Renal cortex interstitium (tissue), 11 donors: ENCODE measurements at regions not wholly inside any gene's neighbourhood (a gene's known extent, or its start where the extent isn't known, plus 50 kb on each side); places are given as distances from the start of the nearest gene placed in this dataset.
A peak's percentile ranks its signal among the peaks of the same experiment; 100 is the strongest.

Experiments used
- DNase-seq, 11 donors: peaks; one replicate each; pipeline ENCODE4 v3.0.0-alpha.2; 2013; ENCODE audit warnings: low read depth in 9 of 11, low spot score in 4 of 11; ENCODE audit errors: extremely low read depth in 1 of 11

DNA sequence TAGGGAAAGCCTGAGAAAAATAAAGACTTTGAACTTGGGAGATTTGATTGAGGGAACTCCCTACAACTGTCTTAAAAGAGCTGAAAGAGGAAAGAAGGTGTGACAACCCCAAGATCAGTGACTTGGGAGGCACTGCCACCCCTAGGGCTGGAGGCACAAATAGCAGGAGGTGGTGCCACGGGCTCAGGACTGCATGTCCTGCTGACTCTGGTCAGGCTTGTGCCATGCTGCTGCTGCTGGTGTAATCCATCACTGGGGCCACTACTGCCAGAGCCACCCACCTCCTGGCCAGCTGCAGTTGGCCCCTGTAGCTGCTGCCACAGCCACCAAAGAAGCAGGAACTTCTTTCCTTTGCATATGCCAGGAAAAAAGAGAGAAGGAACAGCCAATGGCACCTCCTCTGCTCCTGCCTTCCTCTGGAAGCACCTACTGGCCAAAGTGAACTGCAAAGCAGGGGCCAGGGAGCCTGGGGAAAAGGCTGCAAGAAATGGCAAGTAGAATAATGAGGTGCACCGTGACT lies 730.3 kb downstream of the PTPRU start:
- no peak for DNase-seq

DNA sequence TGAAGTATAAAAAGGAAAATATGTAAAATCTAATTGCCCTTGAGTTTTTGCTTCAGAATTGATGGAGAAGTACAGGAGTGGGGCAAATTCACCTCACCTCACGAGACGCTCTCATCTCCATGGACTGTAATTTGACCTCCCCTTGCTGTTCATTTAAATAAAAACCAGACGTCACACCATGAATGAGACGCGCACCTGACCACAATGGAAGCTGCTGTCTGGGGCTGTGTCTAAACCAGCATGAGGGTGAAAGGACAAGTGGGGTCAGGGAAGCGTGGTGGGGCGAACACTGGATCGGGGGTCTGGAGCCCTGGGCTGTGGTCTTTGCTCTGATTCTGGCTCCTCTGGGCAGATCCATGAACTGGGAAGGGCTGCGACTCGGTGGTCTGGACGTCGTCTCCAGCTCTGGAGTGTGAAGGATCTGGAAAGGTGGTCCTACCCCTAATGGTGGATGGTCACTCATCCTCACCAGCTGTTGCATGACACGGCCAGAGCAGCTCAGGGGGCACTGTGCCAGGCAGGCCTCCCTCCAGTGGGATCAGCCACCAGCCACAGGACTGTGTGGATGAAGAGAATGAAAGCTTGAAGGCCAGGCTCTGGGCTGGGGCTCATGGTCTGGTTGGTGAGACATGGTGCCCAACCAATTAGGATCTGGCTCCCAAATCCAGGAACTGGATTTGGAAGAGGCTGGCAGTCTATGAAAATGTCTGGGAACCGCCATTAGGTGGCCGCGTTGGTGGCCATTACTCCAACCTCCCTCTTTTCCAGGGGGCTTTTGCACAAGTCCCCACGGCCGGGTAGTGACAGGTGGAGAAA lies 728.6 kb downstream of the PTPRU start:
- DNase-seq, result no peak

DNA sequence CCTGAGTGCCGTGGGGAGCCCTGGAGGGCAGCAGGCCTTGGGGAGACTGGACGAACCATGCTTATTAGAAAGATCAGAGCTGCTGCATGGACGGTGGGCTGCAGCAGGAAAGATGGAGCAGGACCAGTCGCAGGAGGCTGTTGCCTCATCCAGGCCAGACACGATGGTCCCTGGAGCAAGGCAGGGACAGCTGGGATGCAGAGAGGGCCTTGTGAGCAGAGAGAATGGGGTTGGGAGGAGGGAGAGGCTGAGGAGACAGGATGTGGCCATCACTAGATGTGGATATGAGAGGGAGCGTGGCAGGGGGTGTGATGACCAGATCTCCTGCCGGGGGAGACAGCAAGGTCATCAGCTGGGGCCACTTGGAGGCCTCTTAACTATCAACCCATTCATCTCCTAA lies 727.6 kb downstream of the PTPRU start:
- DNase-seq, result no peak

DNA sequence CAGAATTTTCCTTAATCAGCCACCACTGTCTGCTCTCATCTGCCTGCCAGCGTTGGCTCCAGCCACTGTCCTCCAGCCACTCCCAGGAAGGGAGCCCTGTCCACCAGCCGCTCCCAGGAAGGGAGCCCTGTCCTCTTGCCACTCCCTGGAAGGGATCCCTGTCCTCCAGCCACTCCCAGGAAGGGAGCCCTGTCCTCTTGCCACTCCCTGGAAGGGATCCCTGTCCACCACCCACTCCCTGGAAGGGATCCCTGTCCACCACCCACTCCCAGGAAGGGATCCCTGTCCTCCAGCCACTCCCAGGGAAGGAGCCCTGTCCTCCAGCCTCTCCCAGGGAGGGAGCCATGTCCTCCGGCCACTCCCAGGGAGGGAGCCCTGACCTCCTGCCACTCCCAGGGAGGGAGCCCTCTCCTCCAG lies 726.5 kb downstream of the PTPRU start:
- no peak for DNase-seq

DNA sequence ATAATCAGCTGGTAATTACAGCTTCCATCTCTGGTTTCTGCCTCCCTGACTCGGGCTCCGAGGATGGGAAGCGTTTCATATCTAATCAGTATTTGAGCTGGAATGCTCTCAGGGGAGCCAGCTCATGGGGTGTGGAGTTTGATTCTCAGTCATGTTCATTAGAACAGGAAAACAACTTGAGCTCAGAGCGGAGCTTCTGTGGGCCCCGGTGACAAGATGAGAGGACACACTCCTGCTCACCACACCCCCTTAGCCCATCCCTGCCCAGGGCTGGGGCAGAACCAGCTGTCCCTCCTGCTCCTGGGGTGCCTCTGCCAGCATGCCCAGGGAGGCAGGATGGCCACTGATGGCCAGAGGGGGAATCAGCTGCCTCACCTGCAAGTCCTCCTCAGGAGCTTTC lies 726.0 kb downstream of the PTPRU start:
- DNase-seq, result no peak

DNA sequence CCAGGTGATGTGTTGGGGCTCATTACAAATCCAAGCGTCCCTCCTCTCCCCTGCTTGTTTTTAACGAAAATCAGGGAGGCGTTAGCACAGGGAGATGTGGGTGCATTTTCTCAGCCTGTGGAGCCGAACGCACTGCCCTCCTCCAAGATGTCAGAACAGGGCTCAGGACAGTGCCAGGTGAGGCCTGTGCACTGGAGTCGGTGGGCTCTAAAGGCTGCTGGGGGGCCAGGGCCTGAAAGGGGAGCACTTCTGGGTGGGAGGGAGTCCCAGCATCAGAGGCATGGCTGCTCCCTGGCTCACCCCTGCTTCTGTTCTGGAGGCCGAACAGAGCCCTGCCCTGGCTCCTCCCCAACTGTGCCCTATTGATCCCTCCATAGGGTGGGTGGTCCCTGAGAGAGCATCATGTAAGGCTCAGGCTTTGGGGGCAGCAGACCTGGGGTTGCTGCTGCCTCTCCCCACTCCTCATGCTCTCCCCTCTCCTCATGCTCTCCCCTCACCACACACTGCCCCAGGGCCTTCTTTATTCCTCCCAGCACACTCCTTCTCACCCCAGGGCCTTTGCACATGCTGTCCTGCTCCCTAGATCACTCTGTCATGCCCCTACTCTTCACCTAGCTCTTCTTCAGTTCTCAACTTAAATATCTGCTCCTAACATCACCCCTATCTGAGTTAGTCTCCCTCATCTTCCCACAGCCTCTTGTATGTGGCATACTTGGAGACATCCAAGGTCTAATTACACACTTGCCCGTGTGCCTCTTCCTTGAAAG lies 725.2 kb downstream of the PTPRU start:
- no peak for DNase-seq

DNA sequence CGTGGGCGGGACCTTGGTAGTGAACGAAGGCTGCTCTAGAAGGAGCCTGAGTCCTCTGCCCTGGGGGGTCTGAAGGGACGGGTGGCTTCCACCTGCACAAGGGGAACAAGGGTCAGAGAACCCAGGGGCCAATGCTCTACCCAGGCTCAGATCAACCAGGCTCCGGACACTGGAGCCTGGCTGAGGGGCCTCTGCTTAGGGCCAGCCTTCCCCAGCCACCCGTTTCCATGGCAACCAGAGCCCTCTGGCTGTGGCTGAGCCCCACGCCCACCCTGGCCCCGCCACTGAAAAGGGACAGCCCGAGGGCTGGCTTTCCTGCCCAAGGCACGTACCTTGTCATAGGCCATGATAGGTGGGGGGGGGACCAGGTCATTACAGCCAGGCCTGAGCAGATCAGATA lies 724.6 kb downstream of the PTPRU start:
- DNase-seq, result no peak

DNA sequence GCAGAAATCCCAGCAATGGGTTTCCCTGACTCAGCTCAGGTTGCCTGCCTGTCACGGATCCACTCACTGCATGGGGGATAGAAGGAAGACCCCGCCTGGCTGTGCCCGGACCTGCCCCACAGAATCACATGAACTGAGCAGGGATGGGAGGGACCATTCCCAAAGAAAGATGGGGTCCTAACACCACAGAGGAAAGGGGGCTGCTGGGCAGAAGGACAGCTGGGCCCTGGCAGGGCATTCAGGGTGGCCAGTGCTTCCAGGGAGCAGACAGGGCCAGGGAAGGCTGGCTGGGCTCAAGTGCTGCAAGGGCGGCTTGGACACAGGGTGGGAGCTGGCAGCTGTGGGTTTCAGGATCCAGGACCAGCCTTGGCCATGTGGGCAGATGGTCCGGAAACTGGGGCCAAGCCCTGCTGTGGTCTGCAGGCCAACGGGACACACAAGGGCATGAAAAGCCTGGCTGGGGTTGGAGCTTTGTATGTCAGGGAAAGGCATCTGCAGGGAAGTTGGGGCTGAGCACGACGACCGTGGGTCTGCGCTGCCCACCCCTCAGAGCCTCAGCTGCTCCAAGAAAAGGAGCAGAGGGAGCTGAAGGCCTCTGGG lies 723.9 kb downstream of the PTPRU start:
- DNase-seq, result no peak

DNA sequence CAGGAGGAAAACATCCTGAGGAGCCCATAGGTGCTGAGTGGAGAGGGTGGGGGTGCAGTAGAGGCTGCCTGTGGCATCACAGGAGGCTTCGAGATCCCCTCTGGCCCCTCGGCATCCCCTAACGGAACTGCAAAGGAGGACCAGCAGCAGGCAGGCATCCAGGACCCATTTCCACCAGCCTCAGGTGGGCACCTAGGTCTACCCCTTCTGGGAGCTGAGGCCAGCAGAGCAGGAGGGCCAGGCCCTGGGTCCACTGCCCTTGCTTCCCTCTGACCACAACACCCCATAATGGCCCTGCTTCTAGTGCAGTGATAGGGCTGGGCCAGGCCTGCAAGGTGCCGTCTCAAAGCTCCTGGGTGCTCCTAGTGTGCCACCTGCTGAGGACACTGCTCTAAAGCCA lies 723.0 kb downstream of the PTPRU start:
- DNase-seq, result no peak

DNA sequence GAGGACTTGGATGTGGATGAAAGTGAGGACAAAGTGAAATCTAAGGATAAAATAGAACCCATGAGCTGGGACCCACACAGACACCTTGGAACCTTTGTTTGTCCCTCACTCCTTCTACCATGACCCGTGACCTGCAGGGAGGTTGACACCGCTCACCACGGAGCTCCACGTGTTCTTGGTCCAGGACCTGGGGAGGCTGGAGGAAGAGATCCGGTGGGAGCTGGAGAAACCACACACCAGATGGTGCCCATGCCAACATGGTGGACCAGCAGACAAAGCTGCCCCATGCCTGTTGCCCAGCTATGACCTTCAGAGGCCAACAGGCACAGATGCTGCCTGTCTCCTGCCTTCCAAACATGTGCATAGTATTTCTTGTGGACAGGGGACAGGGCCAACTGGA lies 721.9 kb downstream of the PTPRU start:
- DNase-seq, result no peak

DNA sequence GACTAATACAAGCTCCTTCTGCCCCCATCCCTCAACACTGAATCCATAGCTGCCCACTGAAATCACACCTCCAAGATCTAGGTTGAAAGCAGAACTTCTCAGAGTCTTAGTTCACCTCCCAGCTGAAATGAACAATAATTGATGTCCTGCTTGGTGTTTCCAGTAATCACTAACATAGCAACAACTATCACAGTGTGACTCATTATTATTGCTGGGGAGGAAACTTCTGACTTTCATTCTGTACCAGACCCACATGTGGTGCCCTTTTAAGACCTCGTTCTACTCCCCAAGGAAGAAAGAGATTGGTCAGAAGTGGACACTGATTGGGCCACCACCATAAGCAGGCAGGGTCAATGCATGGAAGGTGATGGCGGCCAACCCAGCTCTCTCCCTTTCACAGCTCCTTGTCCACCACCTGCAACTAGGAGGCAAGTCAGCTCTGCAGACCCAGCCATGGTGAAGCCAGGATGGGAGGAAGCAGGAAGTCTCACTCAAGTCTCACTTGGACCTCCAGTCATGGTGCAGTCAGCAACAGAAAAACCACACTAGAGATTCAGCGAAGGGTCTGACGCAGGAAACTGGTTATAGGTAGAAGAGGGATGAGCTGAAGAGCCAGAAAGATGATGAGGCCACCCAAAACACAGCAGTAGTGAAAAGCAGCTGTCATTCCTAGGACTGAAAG lies 720.2 kb downstream of the PTPRU start:
- DNase-seq, result no peak

DNA sequence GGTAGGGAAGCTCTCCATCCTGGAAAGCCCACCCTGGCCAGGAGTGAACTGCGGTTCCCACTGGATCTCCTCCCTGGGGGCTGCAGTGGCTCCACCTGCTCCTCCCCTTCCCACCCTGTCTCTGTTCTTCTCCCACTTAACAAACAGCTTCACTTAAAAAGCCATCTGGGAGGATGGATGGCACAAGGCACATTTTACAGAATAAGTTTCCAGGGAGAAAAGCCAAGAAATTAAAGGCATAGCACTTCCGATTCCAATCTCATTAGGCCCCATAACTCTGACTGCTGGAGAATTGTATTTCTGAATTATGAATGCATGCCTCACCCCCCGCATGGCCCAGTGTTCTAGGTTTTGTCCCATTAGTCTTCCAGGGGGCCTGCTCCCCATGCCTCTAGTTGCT lies 718.3 kb downstream of the PTPRU start:
- no peak for DNase-seq

DNA sequence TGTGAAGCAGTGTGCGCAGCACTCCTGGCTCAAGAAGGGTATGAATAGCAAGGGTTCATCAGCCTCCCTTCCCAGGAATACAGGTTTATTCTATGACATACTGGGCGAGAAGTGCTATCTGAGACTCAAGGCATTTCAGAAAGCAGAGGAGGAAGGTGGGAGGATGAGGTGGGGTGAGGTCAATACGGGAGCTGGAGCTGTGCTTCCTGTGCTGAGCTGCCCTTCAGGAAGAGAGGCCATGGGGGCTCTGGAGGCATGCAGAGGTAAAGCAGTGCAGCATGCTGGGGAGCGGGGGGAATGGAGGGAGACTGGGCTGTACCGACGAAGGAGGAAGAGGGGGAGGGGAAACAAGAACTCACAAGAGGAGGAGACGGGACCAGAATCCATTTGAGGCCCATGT lies 717.6 kb downstream of the PTPRU start:
- peak in 3 of 11 donors; percentile 10 to 24 (median 11) for DNase-seq

DNA sequence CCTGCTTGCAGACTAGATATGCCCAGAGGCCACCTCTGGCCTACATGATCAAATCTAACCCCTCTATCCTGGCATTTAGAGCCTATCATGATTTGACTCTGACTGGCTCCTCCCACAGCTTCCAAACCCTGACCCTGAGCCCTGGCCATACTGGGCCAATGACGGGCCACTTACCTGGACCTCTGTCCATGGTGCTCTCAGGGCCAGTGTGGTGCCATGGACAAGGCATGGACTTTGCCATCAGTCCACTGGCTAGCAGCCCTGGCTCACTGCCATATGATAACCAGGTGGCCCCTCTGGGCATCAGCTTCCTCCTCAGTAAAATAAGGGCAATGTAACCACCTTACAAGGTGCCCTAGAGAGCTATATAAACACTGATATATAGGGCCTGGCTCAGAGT lies 713.4 kb downstream of the PTPRU start:
- DNase-seq, result no peak

DNA sequence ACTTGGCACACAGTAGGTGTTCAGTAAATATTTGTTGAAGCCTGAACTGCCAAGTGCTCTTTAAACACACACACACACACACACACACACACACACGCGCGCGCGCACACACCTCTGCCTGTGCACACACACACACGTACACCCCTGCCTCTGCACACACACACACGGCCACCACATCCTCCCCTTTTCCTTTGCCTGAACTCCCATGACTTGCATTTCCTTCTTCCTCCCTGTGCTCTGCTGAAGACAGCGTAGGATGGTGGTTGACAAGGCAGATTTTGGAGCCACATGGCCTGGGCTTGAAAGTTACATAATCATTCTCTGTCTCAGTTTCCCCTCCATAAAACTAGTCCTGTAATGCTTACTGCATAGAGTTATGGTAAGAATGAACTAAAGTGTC lies 712.3 kb downstream of the PTPRU start:
- DNase-seq, result no peak

DNA sequence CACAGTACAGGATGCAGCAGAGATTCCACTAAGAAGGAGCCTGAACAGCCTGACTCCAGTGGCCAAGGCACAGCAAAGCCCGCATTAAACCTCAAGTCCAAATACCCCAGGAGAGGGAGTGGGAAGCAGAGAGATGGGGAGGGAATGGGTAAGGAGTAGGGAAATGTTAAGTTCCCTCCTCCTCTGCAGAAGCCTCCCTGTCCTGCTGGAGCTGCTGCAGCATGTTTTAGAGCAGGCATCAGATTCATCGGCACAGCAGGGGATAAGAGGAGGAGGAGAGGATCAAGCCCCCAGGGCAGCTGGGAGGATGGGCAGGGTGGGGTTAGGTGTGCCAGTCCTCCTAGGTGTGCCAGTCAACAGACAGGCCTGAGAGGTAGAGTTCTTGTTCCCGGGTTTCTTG lies 709.7 kb downstream of the PTPRU start:
- DNase-seq, result no peak

DNA sequence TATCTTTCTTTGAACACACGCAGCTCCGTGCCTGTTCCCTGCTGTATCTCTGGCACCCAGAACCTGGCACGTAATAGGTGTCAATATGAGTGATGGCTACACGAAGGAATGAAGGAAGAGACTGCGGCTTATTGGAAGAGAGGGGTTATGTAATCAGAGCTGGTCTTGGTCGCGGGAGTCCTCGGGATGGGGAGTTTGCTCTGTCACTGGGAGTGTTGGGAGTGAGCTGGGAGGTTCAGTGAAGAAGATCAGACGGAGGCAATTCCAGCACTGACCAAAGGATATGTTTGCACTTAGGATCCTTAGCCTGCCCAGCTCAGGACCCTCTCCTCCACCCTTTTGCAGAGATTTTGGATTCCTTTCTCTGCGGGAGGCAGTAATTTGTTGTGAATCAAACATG lies 709.1 kb downstream of the PTPRU start:
- DNase-seq, result no peak

DNA sequence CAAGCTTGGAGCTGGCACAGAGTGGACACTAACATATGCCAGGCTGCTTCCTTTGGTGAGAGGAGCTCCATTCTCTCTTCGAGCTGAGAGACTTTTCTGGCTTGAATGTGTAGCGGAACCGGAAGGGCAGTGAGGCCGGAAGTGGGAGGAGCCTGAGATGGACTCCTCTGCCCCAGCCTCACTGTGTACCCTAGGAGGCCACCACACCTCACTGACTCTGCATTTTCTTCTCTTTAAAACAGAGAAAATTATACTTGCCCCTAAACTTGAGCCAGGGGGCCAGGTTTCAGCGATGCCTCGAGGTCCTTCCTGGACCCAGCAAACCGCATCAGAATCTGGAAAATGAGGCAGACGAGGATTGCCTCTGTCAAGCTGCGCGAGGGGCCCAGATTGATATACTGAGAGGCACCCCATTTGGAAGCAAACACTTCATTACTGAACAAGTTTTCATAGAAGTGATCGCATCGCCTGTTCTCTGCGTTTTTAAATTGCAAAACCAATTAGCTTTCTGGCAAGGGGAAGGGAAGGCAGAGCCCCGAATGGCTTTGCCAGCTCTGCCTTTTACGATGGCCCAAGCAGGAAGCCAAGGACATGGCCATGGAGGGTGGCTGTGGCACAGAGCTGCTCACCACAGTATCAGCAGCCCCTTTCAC lies 708.1 kb downstream of the PTPRU start:
- DNase-seq, result no peak

DNA sequence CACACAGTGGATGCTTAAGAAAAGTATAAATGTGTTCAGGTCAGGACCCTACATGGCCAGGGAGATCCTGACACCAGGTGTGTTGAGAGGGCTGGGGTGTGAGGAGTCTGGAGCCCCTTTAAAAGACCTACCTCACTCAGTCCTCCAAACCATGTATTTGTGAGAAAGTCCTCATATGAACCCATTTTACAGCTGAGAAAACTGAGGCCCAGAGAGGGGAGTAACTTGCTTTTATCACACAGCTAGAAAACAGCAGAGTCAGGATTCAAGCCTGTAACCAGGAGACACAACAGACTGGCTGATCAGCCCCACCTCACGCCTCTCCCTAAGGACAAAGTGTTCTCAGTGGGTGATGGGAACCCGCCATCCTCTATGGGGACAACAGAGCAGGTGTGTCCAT lies 706.7 kb downstream of the PTPRU start:
- no peak for DNase-seq
